ENCODE measurements at regions not wholly inside any gene's neighbourhood (a gene's known extent, or its start where the extent isn't known, plus 50 kb on each side); places are given as distances from the start of the nearest gene placed in this dataset.
A peak's percentile ranks its signal among the peaks of the same experiment; 100 is the strongest.

- no peak overlapping the region for H3K27ac ChIP-seq
- no peaks in the 10 kb centered on the region for H3K79me2 ChIP-seq (ENCODE audit: low read depth)
- H2AFZ ChIP-seq: no peak overlapping the region
- DNase-seq: no peak
- CTCF ChIA-PET: no interaction called here
- no peaks in the 10 kb centered on the region for H3K36me3 ChIP-seq (ENCODE audit: low read depth)
- no peaks in the 10 kb centered on the region for H3F3A ChIP-seq (ENCODE audit: insufficient read depth, low read depth)
- intact Hi-C loops (cut with micrococcal nuclease; ENCODE audit: unreplicated experiment): no loop called here
- no peak overlapping the region for H3K4me2 ChIP-seq
- H3K4me3 ChIP-seq: no peak overlapping the region
- H3K4me1 ChIP-seq (replicated peaks; ENCODE audit: insufficient read depth): no peaks in the 10 kb centered on the region
- H4K20me1 ChIP-seq (ENCODE audit: insufficient read depth): no peaks in the 10 kb centered on the region; the same call in 1 of the 2 replicates
- no TSS peak for BruUV-seq (replicated peaks)
- H3K9me2 ChIP-seq (ENCODE audit: insufficient read depth): no peaks in the 10 kb centered on the region
- peaks cover 94% of the 10 kb centered on the region for H3K27me3 ChIP-seq (ENCODE audit: insufficient read depth, low read depth)
- POLR2A ChIA-PET (ENCODE audit: unreplicated experiment): no interaction called here
- no peaks in the 10 kb centered on the region for H3K9me3 ChIP-seq (ENCODE audit: insufficient read depth, low read depth)
- TF ChIP-seq CTCF (conservative IDR thresholded peaks at IDR 0.05): no peak
- TF ChIP-seq EZH2 (IDR thresholded peaks at IDR 0.05; ENCODE audit: low read depth): no peak
Observed at GRCh38 chr5:3389471-3390026, 206.1 kb upstream of the IRX1 start.

- no peak for DNase-seq
- CTCF ChIA-PET: no interaction called here
- no peak overlapping the region for H3K27ac ChIP-seq
Observed at GRCh38 chr5:3386637-3387036, 209.0 kb upstream of the IRX1 start.

GRCh38 chr5:3385991-3386519 lies 209.6 kb upstream of the IRX1 start:
- no TSS peak for BruUV-seq (replicated peaks)

More at GRCh38 chr5:3386637-3387036, 209.0 kb upstream of the IRX1 start:
- Histone ChIP-seq H4K20me1 (ENCODE audit: insufficient read depth) (no peaks in the 10 kb centered on the region), H3F3A (ENCODE audit: insufficient read depth, low read depth) (no peaks in the 10 kb centered on the region), H3K9me2 (ENCODE audit: insufficient read depth) (no peaks in the 10 kb centered on the region), H3K9me3 (ENCODE audit: insufficient read depth, low read depth) (no peaks in the 10 kb centered on the region), H3K27me3 (ENCODE audit: insufficient read depth, low read depth) (peaks cover 93% of the 10 kb centered on the region), H3K79me2 (ENCODE audit: low read depth) (no peaks in the 10 kb centered on the region), H2AFZ (no peak overlapping the region), H3K4me3 (no peak overlapping the region), H3K36me3 (ENCODE audit: low read depth) (no peaks in the 10 kb centered on the region), H3K4me2 (no peak overlapping the region), H3K4me1 (replicated peaks; ENCODE audit: insufficient read depth) (no peaks in the 10 kb centered on the region)
- POLR2A ChIA-PET (ENCODE audit: unreplicated experiment): no interaction called here
- no TSS peak for BruUV-seq (replicated peaks)
- intact Hi-C loops (cut with micrococcal nuclease; ENCODE audit: unreplicated experiment): no loop called here
- TF ChIP-seq EZH2 (IDR thresholded peaks at IDR 0.05; ENCODE audit: low read depth) (no peak), CTCF (conservative IDR thresholded peaks at IDR 0.05) (no peak)

More at GRCh38 chr5:3385991-3386519, 209.6 kb upstream of the IRX1 start:
- no peak overlapping the region for H3K4me2 ChIP-seq
- no peaks in the 10 kb centered on the region for H3K9me2 ChIP-seq (ENCODE audit: insufficient read depth)
- no peak for DNase-seq
- H2AFZ ChIP-seq: no peak overlapping the region
- no peak overlapping the region for H3K27ac ChIP-seq
- H3K79me2 ChIP-seq (ENCODE audit: low read depth): no peaks in the 10 kb centered on the region
- H3K4me1 ChIP-seq (replicated peaks; ENCODE audit: insufficient read depth): no peaks in the 10 kb centered on the region
- H3K27me3 ChIP-seq (ENCODE audit: insufficient read depth, low read depth): peaks cover 92% of the 10 kb centered on the region
- ChIA-PET POLR2A (ENCODE audit: unreplicated experiment) (no interaction called here), CTCF (no interaction called here)
- TF ChIP-seq CTCF (conservative IDR thresholded peaks at IDR 0.05) (no peak), EZH2 (IDR thresholded peaks at IDR 0.05; ENCODE audit: low read depth) (peak; percentile 82; the same call in 1 of the 2 replicates)
- H3K36me3 ChIP-seq (ENCODE audit: low read depth): no peaks in the 10 kb centered on the region
- no peaks in the 10 kb centered on the region for H3F3A ChIP-seq (ENCODE audit: insufficient read depth, low read depth)
- no peak overlapping the region for H3K4me3 ChIP-seq
- H4K20me1 ChIP-seq (ENCODE audit: insufficient read depth): no peaks in the 10 kb centered on the region
- intact Hi-C loops (cut with micrococcal nuclease; ENCODE audit: unreplicated experiment): no loop called here
- H3K9me3 ChIP-seq (ENCODE audit: insufficient read depth, low read depth): no peaks in the 10 kb centered on the region
